HG02870 (cell line): ENCODE measurements at regions not wholly inside any gene's neighbourhood (a gene's known extent, or its start where the extent isn't known, plus 50 kb on each side); places are given as distances from the start of the nearest gene placed in this dataset.

Experiments
- ATAC-seq: cut with Tn5 transposase; IDR thresholded peaks from one replicate; pipeline ENCODE4 v1.9.1; 2021; ENCODE audit warnings: mild to moderate bottlenecking, moderate library complexity; ENCODE audit not compliant: unreplicated experiment

DNA sequence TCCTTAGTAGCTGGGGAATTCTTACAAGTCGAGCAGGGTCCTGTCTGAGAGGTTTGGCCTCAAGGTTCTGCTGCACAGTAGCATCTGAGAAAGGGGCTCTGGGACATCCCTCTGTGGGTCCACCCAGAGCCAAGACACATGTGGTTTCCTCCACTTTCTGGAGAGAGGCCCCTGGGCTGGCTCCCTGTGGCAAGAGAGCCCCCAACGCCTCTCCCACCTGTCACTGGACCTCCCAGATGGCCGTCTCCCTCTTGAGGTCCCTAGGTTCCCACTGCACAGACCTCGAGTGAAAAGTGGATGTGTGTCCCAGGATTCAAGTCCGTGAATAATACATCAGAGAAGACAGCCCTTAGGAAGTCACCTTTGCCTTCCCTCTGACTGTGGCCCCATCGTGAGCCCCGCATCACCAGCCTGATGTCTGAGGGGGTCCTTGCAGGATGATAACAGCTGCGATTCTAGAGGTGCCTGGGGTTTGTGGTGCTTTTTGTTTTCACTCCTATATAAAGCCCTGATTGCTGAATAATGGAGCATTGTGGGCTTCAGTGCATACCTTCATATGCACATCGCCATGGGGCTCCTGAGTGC, 319.0 kb downstream of the GLRX3 start:
- ATAC-seq, result no peak

DNA sequence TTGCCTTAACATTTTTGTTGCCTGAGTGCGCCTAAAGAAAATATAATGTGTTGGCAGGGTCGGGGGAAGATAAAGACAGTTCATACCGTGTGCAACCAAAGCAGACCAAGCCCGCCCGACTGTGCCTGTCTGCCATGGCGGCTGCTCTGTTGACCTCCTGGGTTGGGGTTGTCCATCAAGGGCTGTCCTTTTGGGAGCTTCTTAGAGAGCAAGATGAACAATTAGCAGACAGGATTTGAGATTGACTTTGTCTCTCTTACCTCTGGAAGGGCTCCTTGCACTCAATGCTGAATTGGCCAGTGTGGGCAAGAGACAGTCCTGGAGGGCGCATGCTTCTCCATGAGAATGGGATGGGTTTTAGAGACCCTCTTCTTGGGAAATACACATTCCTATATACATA, 319.6 kb downstream of the GLRX3 start:
- ATAC-seq, result no peak

- ATAC-seq, result no peak
These were observed 320.4 kb downstream of the GLRX3 start for GRCh38 chr10:130456616-130457015.

DNA sequence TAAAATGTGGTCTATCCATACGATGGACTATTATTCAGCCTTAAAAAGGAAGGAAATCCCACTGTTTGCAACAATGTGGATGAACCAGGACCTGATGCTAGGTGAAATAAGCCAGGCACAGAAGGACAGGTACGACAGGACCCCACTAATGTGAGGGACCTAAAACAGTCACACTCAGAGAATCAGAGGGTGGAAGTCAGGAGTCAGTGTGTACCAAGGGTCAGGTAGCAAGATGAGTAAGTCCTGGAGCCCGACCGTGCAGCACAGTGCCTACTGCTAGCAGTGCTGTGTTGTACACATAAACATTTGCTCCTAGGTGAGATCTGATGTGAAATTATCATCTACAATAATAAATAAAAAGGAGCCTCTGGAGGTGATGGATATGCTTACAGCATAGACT, 322.3 kb downstream of the GLRX3 start:
- ATAC-seq, result no peak

DNA sequence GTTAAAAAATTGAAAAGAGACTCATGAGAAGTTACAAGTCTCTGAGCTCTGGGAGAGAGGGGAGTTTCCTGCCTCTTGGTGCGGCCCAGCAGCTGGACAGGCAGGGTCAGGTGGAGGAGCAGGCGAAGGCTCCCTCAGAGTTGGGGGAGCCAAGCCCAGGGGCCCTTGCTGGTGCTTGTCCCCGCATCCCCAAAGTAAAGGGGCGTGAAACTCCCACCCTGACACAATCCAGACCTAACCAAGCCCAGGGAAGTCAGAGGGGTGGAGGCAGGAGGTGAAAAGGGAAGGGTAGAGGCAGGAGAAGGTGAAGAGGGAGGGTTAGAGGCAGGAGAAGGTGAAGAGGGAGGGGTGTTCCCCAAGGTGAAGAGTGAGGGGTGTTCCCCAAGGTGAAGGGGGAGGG, 322.8 kb downstream of the GLRX3 start:
- no peak for ATAC-seq

DNA sequence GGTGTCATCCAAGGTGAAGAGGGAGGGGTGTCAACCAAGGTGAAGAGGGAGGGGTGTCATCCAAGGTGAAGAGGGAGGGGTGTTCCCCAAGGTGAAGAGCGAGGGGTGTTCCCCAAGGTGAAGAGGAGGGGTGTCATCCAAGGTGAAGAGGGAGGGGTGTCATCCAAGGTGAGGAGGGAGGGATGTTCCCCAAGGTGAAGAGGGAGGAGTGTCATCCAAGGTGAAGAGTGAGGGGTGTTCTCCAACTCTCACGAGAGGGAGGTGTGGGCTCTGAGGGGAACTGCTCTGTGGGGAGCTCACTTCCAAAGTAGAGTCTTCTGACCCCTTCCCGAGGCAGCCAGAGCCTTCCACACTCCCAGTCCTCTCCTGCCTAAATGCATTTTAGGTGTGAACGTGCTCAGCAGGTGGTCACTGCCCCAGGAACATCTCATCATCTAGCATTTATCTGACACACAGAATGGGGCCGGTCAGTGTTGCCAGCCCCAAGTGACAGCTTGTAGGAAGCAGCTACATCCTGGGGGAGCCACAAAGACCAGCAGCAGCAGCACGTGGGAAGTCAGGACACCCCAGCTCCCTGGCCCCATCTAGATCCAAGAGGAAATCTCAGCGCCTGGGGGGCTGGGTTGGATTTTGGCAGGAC, 323.8 kb downstream of the GLRX3 start:
- no peak for ATAC-seq

GRCh38 chr10:130461631-130462030, 325.4 kb downstream of the GLRX3 start:
- ATAC-seq, result no peak

- no peak for ATAC-seq
These were observed 327.1 kb downstream of the GLRX3 start for GRCh38 chr10:130463104-130463875.

DNA sequence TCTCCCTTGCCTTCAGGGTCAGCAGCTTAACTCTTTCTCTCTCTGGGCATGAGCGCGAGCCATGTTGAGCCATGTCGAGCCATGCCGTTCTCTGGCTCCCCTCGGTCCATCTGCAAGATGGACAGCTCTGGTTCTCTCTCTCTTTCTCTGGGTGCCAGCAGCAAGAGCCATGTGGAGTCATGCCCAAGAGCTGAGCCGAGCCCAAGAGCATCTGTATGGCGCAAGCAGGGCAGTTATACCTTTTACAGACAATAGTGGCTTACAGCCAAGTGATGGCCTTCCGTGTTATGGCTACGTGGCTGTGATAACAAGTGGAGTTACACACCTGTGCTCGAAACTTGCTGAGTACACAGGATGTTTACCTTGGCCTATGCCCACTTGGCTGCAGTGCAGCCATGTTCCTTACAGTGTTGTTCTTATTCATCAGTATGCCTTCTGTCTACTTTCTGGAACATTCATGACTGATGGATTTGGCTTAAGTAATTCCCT, 327.7 kb downstream of the GLRX3 start:
- ATAC-seq, result no peak

GRCh38 chr10:130464426-130464825, 328.2 kb downstream of the GLRX3 start:
- ATAC-seq, result no peak

GRCh38 chr10:130466271-130466997, 330.2 kb downstream of the GLRX3 start:
- no peak for ATAC-seq

- ATAC-seq, result no peak
These were observed 334.1 kb downstream of the GLRX3 start for GRCh38 chr10:130470286-130470685.

DNA sequence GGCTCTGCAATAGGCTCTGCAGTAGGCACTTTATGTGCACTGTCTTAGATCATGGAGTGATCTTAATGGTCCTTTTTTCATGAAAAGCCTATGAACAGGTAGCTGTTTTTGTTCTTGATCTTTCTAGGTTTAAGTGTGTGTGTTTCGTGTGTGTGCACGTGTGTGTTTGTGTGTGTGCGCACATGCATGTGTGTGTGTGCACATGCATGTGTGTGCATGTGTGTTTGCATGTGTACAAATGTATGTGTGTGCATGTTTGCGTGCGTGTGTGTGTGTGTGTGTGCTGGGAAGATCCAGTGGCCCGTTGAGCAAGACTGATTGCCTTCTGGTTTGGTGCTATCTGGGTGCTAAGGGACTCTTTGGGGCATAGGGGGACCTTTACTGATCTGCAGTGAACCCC, 334.8 kb downstream of the GLRX3 start:
- no peak for ATAC-seq

- no peak for ATAC-seq
These were observed 335.3 kb downstream of the GLRX3 start for GRCh38 chr10:130471486-130471885.

DNA sequence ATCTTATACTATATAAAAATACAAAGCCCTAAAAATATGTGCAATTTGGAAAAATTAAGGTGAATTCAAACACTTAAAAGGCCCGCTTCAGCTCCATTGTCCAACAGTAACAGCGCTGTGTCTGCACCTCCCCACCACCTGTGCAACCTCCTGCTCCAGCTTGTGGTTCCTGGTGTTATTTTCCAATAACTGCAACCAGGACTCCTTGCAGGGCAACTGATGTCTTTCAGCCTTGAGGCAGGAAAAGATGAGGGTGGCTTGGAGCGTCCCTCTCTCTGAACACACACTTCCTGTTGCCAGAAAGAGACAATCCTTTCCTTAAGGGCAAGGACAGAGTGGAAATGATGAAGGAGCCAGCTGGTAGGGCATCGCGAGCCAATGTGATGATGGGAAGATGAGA, 336.0 kb downstream of the GLRX3 start:
- no peak for ATAC-seq

GRCh38 chr10:130474591-130474990, 338.4 kb downstream of the GLRX3 start:
- no peak for ATAC-seq

GRCh38 chr10:130477360-130477759, 341.2 kb downstream of the GLRX3 start:
- ATAC-seq, result no peak

DNA sequence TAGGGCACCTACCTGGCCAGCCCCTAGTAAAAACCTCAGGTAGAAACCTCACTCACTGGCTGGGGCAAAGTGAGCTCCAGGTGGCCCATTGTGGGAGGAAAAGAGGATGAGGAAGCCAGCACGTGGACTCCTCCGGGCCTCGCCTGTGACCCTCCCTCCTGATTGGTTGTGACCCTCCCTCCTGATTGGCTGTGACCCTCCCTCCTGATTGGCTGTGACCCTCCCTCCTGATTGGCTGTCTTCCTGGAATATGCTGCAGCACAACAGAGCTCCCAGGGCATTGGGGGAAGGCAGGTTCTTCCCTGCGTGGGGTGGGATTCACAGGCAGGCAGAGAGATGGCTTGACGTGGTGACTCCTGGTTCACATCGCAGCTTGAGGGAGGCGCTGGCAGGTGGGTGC, 343.0 kb downstream of the GLRX3 start:
- ATAC-seq, result no peak

- ATAC-seq, result no peak
These were observed 343.7 kb downstream of the GLRX3 start for GRCh38 chr10:130479926-130480325.

DNA sequence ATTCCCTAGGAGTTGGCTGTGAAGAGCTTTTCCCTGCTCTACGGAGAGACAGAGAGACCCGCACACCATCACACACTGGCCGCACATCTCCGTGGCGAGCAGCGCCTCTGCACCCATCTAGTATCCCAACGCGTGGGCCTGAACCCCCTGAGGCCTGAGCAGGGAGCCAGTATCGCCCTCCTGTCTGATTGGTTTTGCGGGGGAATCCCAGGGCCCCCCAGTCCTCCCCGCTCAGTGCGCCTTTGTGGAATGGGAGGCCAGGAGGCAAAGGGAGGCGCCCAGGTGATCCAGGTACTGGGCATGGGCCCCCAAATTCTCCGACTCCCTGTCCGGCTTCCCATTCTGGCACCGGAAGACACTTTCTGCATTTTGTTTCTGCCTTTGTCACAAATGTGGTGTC, 344.3 kb downstream of the GLRX3 start:
- ATAC-seq, result no peak
